GM20431 (cell line): ENCODE measurements at regions not wholly inside any gene's neighbourhood (a gene's known extent, or its start where the extent isn't known, plus 50 kb on each side); places are given as distances from the start of the nearest gene placed in this dataset.

Experiments
- in situ Hi-C: fragments of 300-500 bp; cut with MseI, MboI; formaldehyde crosslinking; loops from one replicate; pipeline ENCODE4 v1.15.0; 2020; ENCODE audit warnings: low sequenced_read_pairs; ENCODE audit not compliant: unreplicated experiment

- in situ Hi-C loops = no loop called here
These were observed 1691.5 kb upstream of the SLC10A2 start for GRCh38 chr13:104757712-104758111.

- in situ Hi-C loops = no loop called here
These were observed 1684.2 kb upstream of the SLC10A2 start for GRCh38 chr13:104750377-104750776.

- in situ Hi-C loops = no loop called here
These were observed 1674.5 kb upstream of the SLC10A2 start for GRCh38 chr13:104740641-104741222.

GRCh38 chr13:104737713-104738112, 1671.5 kb upstream of the SLC10A2 start:
- in situ Hi-C loops = no loop called here

- in situ Hi-C loops = no loop called here
These were observed 1667.2 kb upstream of the SLC10A2 start for GRCh38 chr13:104733427-104733826.

GRCh38 chr13:104715111-104715510, 1648.9 kb upstream of the SLC10A2 start:
- in situ Hi-C loops = no loop called here

GRCh38 chr13:104705031-104705750, 1639.0 kb upstream of the SLC10A2 start:
- in situ Hi-C loops = no loop called here

- in situ Hi-C loops = no loop called here
These were observed 1635.4 kb upstream of the SLC10A2 start for GRCh38 chr13:104701591-104701990.

- in situ Hi-C loops = no loop called here
These were observed 1628.2 kb upstream of the SLC10A2 start for GRCh38 chr13:104694397-104694796.

- in situ Hi-C loops = no loop called here
These were observed 1626.9 kb upstream of the SLC10A2 start for GRCh38 chr13:104693126-104693525.

GRCh38 chr13:104691767-104692467, 1625.7 kb upstream of the SLC10A2 start:
- in situ Hi-C loops = no loop called here

GRCh38 chr13:104686484-104686883, 1620.3 kb upstream of the SLC10A2 start:
- in situ Hi-C loops = no loop called here

- in situ Hi-C loops = no loop called here
These were observed 1617.6 kb upstream of the SLC10A2 start for GRCh38 chr13:104683789-104684188.

GRCh38 chr13:104678161-104678560, 1611.9 kb upstream of the SLC10A2 start:
- in situ Hi-C loops = no loop called here

GRCh38 chr13:104671901-104672300, 1605.7 kb upstream of the SLC10A2 start:
- in situ Hi-C loops = no loop called here

- in situ Hi-C loops = no loop called here
These were observed 1591.0 kb upstream of the SLC10A2 start for GRCh38 chr13:104657196-104657595.

GRCh38 chr13:104650431-104650830, 1584.2 kb upstream of the SLC10A2 start:
- in situ Hi-C loops = no loop called here

GRCh38 chr13:104648291-104648690, 1582.1 kb upstream of the SLC10A2 start:
- in situ Hi-C loops = no loop called here

- in situ Hi-C loops = no loop called here
These were observed 1579.6 kb upstream of the SLC10A2 start for GRCh38 chr13:104645786-104646185.

- in situ Hi-C loops = no loop called here
These were observed 1575.1 kb upstream of the SLC10A2 start for GRCh38 chr13:104641309-104641708.

GRCh38 chr13:104635879-104636278, 1569.7 kb upstream of the SLC10A2 start:
- in situ Hi-C loops = no loop called here
